ENCODE measurements at regions not wholly inside any gene's neighbourhood (a gene's known extent, or its start where the extent isn't known, plus 50 kb on each side); places are given as distances from the start of the nearest gene placed in this dataset.

DNA sequence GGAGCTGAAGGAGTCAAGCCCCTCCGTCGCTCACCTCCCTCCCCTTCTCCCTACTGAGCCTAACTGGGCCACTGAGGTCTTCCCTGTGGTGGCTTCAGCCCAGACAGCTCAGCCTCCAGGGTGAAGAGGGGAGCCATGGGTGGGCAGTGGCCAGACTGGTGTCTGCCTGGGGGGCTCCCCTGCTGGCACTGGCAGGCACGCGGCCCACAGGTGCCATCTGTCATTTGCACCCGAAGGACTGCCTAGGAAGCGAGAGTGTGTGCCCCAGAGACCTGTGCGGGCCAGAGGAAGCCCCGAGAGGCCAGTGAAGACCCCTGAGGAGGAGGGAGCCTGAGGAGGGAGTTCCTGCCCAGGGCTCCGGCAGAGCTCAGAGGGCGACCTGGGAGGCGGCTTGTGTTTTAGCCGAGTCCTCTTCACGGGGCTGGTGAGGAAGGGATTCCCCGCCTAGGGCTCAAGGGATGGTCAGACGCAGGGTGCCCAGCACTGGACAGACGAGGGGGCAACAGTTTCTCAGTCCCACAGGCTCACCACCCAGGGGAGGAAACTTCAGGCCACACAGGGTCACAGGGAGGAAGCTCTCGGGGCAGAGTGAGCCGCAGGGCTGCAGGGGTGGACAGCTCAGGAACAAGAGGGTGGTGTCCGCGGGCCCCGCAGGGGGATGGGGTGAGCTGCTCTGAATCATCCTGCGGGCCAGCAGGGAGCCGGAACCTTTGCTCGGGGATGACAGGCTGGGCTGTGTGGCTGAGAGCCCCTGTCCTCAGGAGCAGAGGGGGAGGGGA is 76.2 kb upstream of the PPP2R2D start:
- ATAC-seq (ENCODE audit: insufficient number of reproducible peaks, low FRiP score, low read depth) (no peak), DNase-seq (ENCODE audit: low spot score) (no peak)
- Histone ChIP-seq H3K4me1 (ENCODE audit: control insufficient read depth in 1 of 2, low read depth in 2 of 2) (peaks cover 0 to 11% of the 10 kb centered on the region in 2 donors), H3K4me3 (no peak overlapping the region), H3K9me3 (no peaks in the 10 kb centered on the region), H3K36me3 (no peaks in the 10 kb centered on the region), H3K27ac (no peak overlapping the region), H3K27me3 (replicated peaks; ENCODE audit: insufficient read depth) (no peaks in the 10 kb centered on the region)
- TF ChIP-seq, protein P1, sequence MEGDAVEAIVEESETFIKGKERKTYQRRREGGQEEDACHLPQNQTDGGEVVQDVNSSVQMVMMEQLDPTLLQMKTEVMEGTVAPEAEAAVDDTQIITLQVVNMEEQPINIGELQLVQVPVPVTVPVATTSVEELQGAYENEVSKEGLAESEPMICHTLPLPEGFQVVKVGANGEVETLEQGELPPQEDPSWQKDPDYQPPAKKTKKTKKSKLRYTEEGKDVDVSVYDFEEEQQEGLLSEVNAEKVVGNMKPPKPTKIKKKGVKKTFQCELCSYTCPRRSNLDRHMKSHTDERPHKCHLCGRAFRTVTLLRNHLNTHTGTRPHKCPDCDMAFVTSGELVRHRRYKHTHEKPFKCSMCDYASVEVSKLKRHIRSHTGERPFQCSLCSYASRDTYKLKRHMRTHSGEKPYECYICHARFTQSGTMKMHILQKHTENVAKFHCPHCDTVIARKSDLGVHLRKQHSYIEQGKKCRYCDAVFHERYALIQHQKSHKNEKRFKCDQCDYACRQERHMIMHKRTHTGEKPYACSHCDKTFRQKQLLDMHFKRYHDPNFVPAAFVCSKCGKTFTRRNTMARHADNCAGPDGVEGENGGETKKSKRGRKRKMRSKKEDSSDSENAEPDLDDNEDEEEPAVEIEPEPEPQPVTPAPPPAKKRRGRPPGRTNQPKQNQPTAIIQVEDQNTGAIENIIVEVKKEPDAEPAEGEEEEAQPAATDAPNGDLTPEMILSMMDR (IDR thresholded peaks at IDR 0.05), result no peak

DNA sequence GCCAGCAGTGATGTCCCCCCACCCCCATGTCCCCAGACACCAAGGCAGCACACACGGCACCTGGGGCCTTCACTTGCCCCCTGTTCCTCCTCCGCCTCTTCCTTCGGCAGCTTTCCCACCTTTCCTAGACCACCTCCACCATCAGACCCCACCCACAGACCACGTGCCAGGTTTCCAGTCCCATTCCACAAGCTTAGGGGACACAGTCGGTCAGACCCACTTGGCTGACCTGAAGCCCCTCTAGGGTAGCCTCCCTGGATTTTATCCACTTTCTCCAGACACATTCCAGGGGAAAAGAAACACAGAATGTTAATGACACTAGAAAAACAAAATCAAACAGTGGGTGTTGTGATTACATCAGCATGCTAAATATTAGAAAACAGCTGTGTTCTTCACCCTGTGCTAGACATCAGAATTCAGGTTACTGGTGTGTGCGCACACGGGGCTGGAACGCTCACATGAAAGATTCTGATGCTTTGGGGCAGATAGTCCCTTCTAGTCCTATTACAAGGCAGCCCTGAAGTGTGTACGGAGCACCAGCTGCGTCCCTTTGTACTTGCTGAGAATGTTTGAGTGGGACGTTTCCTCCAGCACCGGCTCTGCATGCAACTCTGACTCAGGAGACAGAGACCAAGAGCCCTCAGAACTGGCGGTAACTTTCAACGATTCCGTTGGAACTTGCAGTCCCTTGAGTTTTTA is 75.5 kb upstream of the PPP2R2D start:
- ATAC-seq (ENCODE audit: insufficient number of reproducible peaks, low FRiP score, low read depth), result no peak
- no peak overlapping the region for H3K27ac ChIP-seq
- TF ChIP-seq, protein P1 (IDR thresholded peaks at IDR 0.05), result no peak
- H3K36me3 ChIP-seq, result no peaks in the 10 kb centered on the region
- no peak overlapping the region for H3K4me3 ChIP-seq
- DNase-seq (ENCODE audit: low spot score), result no peak
- no peaks in the 10 kb centered on the region for H3K9me3 ChIP-seq
- peaks cover 0 to 11% of the 10 kb centered on the region in 2 donors for H3K4me1 ChIP-seq (ENCODE audit: control insufficient read depth in 1 of 2, low read depth in 2 of 2)
- H3K27me3 ChIP-seq (replicated peaks; ENCODE audit: insufficient read depth), result no peaks in the 10 kb centered on the region

DNA sequence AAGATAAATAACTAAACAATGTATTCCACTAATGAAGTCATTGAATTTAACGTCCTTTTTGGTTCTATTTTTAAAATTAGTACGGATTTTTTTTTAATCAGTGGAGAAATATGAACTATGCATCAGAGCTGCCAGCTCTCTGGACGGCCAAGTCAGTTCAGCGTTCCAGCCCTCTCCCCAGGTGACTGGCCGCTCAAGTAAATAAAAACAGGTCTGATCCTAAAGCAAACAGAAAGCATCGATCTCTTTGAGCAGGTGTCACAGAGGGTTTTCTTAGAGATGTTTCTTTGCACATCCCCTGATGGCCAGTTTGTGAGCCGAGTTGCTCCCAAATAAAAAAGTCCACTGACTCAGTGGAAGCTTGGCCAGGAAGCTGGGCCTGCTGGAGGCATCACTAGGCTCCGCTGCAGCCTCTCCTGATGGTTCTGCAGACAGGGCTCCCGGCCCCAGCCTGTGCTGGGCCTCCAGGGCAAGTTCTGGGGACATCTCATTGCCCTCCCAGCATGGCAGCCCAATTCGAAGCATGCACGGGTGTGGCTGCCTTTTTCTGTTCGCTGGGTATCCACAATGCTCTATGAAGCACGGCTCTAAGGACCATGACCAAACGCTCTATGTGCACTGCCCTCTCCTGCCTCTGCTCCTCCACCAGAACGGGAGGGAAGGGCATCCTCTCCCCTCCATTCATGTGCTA is 74.7 kb upstream of the PPP2R2D start:
- no peak for ATAC-seq (ENCODE audit: insufficient number of reproducible peaks, low FRiP score, low read depth)
- Histone ChIP-seq H3K27ac (no peak overlapping the region), H3K4me1 (ENCODE audit: control insufficient read depth in 1 of 2, low read depth in 2 of 2) (peaks cover 0 to 11% of the 10 kb centered on the region in 2 donors), H3K27me3 (replicated peaks; ENCODE audit: insufficient read depth) (no peaks in the 10 kb centered on the region), H3K9me3 (no peaks in the 10 kb centered on the region), H3K36me3 (no peaks in the 10 kb centered on the region), H3K4me3 (no peak overlapping the region)
- no peak for DNase-seq (ENCODE audit: low spot score)
- TF ChIP-seq, protein P1 (IDR thresholded peaks at IDR 0.05), result no peak

DNA sequence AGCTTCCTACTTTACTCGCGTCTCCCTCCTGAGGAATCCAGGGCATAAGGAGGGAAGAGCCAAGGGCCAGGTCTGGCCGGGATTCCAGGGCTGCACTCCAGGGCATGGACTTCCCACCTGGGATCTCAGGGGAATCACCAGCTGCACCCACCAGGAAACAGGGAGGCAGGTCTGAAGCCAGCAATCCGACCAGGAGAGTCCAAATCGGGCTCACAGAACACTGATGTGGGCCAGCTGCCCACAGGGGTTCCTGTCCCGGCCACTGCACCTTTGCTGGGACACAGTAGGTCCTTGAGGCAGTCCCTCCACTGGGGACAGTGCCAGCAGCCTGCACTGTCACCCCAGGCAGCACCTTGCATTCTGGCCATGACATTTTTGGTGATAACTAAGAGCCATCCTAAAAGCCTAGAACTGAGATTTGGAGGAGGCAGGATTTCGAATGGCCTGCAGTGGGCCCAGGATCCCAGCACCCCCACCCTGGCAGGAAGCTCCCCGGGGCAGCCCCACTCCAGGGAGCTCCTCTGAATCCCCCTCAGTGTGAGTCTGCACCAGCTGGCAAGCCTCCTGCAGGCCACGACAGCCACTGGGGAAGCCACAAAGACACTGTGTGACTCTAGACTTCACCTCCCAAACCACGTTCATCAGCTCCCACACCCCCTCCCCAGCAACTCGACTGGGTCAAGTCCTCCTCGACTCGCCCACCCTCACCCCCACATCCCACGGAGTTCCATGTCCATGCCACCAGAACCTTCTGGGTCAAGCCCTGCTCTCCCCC is 71.5 kb upstream of the PPP2R2D start:
- Histone ChIP-seq H3K9me3 (no peaks in the 10 kb centered on the region), H3K4me3 (no peak overlapping the region), H3K36me3 (no peaks in the 10 kb centered on the region), H3K27ac (no peak overlapping the region), H3K27me3 (replicated peaks; ENCODE audit: insufficient read depth) (no peaks in the 10 kb centered on the region), H3K4me1 (ENCODE audit: control insufficient read depth in 1 of 2, low read depth in 2 of 2) (peaks cover 0 to 11% of the 10 kb centered on the region in 2 donors)
- DNase-seq (ENCODE audit: low spot score) (no peak), ATAC-seq (ENCODE audit: insufficient number of reproducible peaks, low FRiP score, low read depth) (no peak)
- TF ChIP-seq, protein P1 (IDR thresholded peaks at IDR 0.05), result no peak

Measured in thoracic aorta (tissue), 2 donors.